Esophagus squamous epithelium (tissue), 5 donors: ENCODE measurements at regions not wholly inside any gene's neighbourhood (a gene's known extent, or its start where the extent isn't known, plus 50 kb on each side); places are given as distances from the start of the nearest gene placed in this dataset.

ENCODE experiments used
- DNase-seq: peaks from one replicate; lab custom pipeline; 2025; lab: John Stamatoyannopoulos, UW
- H3K27ac ChIP-seq, 4 donors: fragments of 200-600 bp; sonication (generic); one replicate each; pipeline ENCODE4 v1.5.1; 2016 to 2019; ENCODE audit warnings: mild to moderate bottlenecking in 1 of 4
- H3K27me3 ChIP-seq, 4 donors: fragments of 200-600 bp; sonication (generic); 1 replicate in 3 of 4; 2 replicates in 1 of 4; pipeline versions ENCODE4 v1.5.1 to v1.6.0; 2017 to 2021; ENCODE audit warnings: antibody characterized with exemption in 1 of 4
- H3K36me3 ChIP-seq, 3 donors: fragments of 200-600 bp; sonication (generic); one replicate each; pipeline ENCODE4 v1.5.1; 2016 to 2019
- H3K4me1 ChIP-seq, 3 donors: fragments of 200-600 bp; sonication (generic); one replicate each; pipeline ENCODE4 v1.5.1; 2017 to 2019
- H3K4me3 ChIP-seq, 4 donors: fragments of 200-600 bp; sonication (generic); 1 replicate in 3 of 4; 2 replicates in 1 of 4; pipeline ENCODE4 v1.5.1; 2016 to 2019; ENCODE audit warnings: mild to moderate bottlenecking in 2 of 4, moderate library complexity in 1 of 4
- H3K9me3 ChIP-seq, 3 donors: fragments of 200-600 bp; sonication (generic); one replicate each; pipeline ENCODE4 v1.5.1; 2016 to 2019
- POLR2A ChIP-seq, 4 donors: fragments of 450-650 bp; IDR thresholded peaks; one replicate each; pipeline ENCODE4 v1.6.1; 2017; ENCODE audit warnings: antibody characterized with exemption in 4 of 4, mild to moderate bottlenecking in 4 of 4, moderate library complexity in 3 of 4
- WGBS, 2 donors: methylation state at CpG; one replicate each; pipeline ENCODE4 v1.1.5; 2018; 5-methylcytosine and 5-hydroxymethylcytosine counted together
- intact Hi-C: fragments of 100-400 bp; cut with DNase I; formaldehyde crosslinking; loops from one replicate; pipeline ENCODE4 v1.15.0; 2022
- TF ChIP-seq, protein P1 (sequence below), 6 experiments: fragments of 450-650 bp in 4 of 6; fragments of 200-600 bp in 2 of 6; sonication (generic) in 2 of 6; IDR thresholded peaks; one replicate each; pipeline ENCODE4 v1.5.1; 2016 to 2019; ENCODE audit warnings: antibody characterized with exemption in 6 of 6, mild to moderate bottlenecking in 4 of 6, moderate library complexity in 4 of 6
- donor health status: DM: yes; HTN: yes; CAD: no.

DNA sequence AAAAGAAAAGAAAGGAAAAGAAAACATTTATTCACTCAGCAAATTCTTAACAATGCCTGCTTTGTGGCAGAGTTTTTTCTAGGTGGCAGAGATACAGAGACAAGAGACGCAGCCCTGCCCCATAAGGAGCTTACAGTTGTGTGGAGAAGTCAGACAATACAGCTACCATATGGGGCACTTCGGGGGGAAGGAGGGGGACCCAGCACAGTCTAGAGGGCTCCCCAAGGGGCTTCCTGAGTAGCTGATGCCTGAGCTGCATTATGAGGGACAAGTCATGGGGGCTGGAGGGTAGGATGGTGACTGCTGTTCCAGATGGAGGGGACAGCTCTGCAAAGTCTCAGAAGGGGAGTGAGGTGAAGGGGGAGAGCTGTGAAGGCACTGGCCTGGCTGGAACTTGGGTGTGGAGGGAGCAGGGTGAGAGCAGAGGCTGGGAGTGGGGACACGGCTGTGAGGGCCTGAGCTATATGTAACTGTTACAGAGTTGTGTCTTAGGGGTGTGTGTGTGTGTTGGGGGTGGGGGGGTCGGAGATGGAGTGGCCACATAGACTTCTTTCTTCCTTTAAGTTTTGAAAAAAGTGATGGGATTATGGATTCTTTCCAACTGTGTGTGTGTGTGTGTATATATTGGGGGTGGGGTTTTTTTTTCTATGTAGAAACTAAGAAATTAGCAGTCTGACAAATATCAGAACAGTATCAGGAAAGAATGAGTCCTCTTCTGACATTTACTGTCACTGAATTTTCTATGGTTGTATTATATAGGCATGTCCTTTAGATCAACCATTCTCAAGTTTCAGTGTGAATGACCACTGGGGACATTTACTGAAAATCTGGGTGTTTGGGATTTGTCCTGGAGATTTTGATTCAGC lies 66.0 kb upstream of the HAAO start:
- WGBS, 2 donors, result 54 to 70% methylated on average over 4 of the region's 4 CpGs
- intact Hi-C loops, result loop anchor here (5.0 kb wide), 1 partner anchor 69 kb away; no protein-coding TSS in a partner anchor

GRCh38 chr2:42856891-42857632 lies 64.7 kb upstream of the HAAO start:
- DNase-seq, result no peak
- H3K4me1 ChIP-seq, result peaks cover 26 to 80% (median 45%) of the 10 kb centered on the region in 3 donors
- peak overlapping the region; percentile 60 to 90 (median 86) for H3K27ac ChIP-seq
- H3K27me3 ChIP-seq, result no peaks in the 10 kb centered on the region
- intact Hi-C loops, result loop anchor here (5.0 kb wide), 1 partner anchor 70 kb away; no protein-coding TSS in a partner anchor
- H3K4me3 ChIP-seq, result no peak overlapping the region
- no peaks in the 10 kb centered on the region for H3K9me3 ChIP-seq
- WGBS, 2 donors, result 30 to 32% methylated on average over 6 to 12 of the region's 23 CpGs
- H3K36me3 ChIP-seq, result no peaks in the 10 kb centered on the region
- TF ChIP-seq, protein P1, sequence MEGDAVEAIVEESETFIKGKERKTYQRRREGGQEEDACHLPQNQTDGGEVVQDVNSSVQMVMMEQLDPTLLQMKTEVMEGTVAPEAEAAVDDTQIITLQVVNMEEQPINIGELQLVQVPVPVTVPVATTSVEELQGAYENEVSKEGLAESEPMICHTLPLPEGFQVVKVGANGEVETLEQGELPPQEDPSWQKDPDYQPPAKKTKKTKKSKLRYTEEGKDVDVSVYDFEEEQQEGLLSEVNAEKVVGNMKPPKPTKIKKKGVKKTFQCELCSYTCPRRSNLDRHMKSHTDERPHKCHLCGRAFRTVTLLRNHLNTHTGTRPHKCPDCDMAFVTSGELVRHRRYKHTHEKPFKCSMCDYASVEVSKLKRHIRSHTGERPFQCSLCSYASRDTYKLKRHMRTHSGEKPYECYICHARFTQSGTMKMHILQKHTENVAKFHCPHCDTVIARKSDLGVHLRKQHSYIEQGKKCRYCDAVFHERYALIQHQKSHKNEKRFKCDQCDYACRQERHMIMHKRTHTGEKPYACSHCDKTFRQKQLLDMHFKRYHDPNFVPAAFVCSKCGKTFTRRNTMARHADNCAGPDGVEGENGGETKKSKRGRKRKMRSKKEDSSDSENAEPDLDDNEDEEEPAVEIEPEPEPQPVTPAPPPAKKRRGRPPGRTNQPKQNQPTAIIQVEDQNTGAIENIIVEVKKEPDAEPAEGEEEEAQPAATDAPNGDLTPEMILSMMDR (IDR thresholded peaks at IDR 0.05), result no peak
- peak in 1 of 4 donors; percentile 13 for TF ChIP-seq POLR2A (IDR thresholded peaks at IDR 0.05)

More for the DNA sequence above, 66.0 kb upstream of the HAAO start:
- Histone ChIP-seq H3K27ac (peak overlapping the region; percentile 57 to 90 (median 72)), H3K4me1 (peaks cover 26 to 69% (median 38%) of the 10 kb centered on the region in 3 donors), H3K27me3 (no peaks in the 10 kb centered on the region), H3K9me3 (no peaks in the 10 kb centered on the region), H3K36me3 (no peaks in the 10 kb centered on the region), H3K4me3 (no peak overlapping the region)
- DNase-seq, result no peak
- TF ChIP-seq, protein P1 (IDR thresholded peaks at IDR 0.05), result no peak
- no peak for TF ChIP-seq POLR2A (IDR thresholded peaks at IDR 0.05)

DNA sequence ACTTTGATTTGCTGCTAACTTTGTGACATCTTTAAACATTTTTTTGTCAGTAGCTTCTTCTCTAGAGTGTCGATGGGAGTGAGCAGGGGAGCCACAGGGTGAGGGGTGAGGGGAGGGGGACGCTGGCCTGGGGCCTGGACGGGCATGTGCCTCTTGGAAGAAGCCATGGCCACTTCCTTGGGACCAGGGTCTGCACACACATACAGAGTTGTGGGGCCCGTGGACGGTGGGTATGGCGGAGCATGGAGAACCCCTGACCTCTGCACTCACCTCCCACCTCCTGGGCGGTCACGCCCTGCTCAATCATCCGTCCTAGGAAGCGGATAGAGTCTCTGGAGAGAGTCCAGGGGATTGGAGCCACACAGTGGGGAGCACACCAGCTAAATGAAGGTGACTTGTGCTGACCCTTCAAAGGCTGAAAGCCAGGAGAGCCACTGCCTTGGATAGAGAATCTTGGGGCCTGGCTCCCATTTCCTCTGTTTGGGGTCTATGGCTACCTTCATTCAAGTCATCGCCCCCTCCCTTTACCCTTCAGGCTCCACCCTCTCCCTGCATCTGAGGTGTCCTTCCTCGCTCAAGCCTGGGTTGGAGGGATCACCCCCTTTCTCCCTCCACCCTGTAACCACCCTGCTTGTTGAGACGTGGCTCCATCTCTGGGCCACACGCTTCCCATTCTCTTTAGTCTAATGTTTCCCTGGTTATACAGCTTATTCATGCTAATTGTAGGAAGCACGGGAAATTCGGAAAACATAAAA lies 63.9 kb upstream of the HAAO start:
- no peak for TF ChIP-seq POLR2A (IDR thresholded peaks at IDR 0.05)
- TF ChIP-seq, protein P1 (IDR thresholded peaks at IDR 0.05), result no peak
- Histone ChIP-seq H3K4me3 (no peak overlapping the region), H3K36me3 (no peaks in the 10 kb centered on the region), H3K27me3 (no peaks in the 10 kb centered on the region), H3K27ac (peak overlapping the region; percentile 60 to 90 (median 86)), H3K9me3 (no peaks in the 10 kb centered on the region), H3K4me1 (peaks cover 26 to 88% (median 51%) of the 10 kb centered on the region in 3 donors)
- 49 to 53% methylated on average over 6 to 9 of the region's 16 CpGs for WGBS, 2 donors
- no peak for DNase-seq
- intact Hi-C loops, result loop anchor here (5.0 kb wide), 1 partner anchor 71 kb away; no protein-coding TSS in a partner anchor

DNA sequence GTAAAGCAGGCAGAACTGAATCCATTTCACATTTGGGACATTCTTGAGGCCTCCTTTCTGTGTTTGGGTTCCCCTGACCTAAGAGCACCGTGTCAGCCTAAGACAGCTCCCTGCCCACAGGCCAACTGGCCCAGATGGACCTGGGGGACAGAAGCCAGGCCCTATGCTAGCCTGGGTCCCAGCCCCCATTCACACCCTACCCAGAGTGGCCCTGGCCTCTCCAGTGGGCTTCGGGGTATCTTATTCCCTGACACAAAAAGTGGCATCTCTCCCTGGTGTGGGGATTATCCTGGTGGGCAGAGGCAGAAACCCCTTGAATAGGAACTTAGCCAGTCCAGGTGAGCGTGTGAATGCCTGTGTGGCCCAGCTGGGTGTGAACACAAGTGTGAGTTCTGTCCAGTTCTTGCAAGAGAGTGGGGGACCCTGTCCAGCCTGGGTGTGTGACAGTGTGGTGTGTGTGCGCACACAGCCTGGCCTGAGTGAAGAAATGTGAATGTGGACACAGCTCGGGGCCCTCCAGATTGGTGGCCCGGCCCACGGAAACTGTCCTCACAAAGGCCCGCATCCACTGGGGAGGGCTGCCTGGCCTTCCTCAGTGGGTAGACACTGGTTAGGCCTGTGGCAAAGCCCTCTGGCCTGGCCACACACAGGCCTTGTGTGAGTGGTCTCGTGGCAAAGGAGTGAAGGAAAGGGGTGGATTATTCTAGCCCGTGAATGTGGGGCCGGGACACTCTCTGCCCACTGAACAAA lies 63.0 kb upstream of the HAAO start:
- Histone ChIP-seq H3K4me3 (no peak overlapping the region), H3K9me3 (no peaks in the 10 kb centered on the region), H3K27me3 (no peaks in the 10 kb centered on the region), H3K4me1 (peaks cover 26 to 93% (median 51%) of the 10 kb centered on the region in 3 donors), H3K27ac (peak overlapping the region; percentile 60 to 90 (median 86)), H3K36me3 (no peaks in the 10 kb centered on the region)
- no peak for TF ChIP-seq POLR2A (IDR thresholded peaks at IDR 0.05)
- TF ChIP-seq, protein P1 (IDR thresholded peaks at IDR 0.05), result no peak
- 64 to 84% methylated on average over 5 to 8 of the region's 11 CpGs for WGBS, 2 donors
- no peak for DNase-seq
- intact Hi-C loops, result loop anchor here (5.0 kb wide), 1 partner anchor 72 kb away; no protein-coding TSS in a partner anchor
